ENCODE measurements at regions not wholly inside any gene's neighbourhood (a gene's known extent, or its start where the extent isn't known, plus 50 kb on each side); places are given as distances from the start of the nearest gene placed in this dataset.
"Not testable (repeated sequence)": the region's sequence is repeated elsewhere in the genome, so short reads cannot be mapped to it uniquely, and the experiment has no call there.

DNA sequence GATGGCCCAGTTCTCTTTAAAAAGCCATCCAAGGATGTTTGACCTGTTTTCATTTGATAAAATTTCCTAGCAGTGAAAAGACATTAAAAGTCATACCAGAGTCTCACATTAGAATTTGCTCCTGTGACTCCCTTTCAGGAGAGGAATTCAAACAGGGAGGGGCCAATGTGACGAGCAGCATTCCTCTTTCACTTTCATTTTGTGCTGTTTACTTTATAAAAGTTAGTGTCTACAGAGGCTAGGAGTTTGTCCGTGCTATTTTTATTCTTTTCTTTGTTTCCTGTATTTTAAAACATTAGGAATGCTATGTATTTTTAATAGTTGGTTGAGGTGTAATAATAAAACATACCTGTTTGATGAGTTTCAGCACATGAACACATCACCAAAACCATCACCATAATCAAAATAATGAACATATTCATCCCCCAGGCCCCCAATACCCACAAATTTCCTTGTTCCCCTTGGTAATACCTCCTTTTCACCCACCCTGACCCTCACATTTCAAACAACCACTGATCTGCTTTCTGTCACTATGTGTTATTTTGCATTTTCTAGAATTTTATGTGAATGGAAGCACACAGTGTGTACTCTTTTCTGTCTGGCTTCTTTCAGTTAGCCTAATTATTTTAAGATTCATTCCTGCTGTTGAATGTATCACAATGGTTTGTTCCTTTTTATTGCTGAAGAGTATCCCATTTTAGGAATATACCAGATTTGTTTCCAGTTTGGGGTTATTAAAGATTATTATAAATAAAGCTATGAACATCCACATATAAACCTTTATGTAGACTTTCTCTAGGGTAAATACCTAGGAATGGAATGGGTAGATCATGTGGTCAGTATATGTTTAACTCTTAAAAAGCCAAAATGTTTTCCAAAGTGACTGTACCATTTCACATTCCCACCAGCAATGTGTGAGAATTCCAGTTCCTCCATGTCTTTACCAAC, 129.5 kb downstream of the TENT5C start:
- Histone ChIP-seq H3K36me3 (replicated peaks in 1 of 2; ENCODE audit: insufficient read depth in 1 of 2, low read depth in 2 of 2) (no peaks in the 10 kb centered on the region), H3K9me3 (no peaks in the 10 kb centered on the region), H3K27me3 (no peaks in the 10 kb centered on the region), H3K27ac (peak overlapping the region in 3 of 4 donors; percentile 24 to 58 (median 31)), H3K4me1 (peaks cover 63% of the 10 kb centered on the region), H3K4me3 (no peak overlapping the region)
- peak; percentile 62 for ATAC-seq
- no peak for TF ChIP-seq POLR2A (IDR thresholded peaks at IDR 0.05)
- TF ChIP-seq, protein P1, sequence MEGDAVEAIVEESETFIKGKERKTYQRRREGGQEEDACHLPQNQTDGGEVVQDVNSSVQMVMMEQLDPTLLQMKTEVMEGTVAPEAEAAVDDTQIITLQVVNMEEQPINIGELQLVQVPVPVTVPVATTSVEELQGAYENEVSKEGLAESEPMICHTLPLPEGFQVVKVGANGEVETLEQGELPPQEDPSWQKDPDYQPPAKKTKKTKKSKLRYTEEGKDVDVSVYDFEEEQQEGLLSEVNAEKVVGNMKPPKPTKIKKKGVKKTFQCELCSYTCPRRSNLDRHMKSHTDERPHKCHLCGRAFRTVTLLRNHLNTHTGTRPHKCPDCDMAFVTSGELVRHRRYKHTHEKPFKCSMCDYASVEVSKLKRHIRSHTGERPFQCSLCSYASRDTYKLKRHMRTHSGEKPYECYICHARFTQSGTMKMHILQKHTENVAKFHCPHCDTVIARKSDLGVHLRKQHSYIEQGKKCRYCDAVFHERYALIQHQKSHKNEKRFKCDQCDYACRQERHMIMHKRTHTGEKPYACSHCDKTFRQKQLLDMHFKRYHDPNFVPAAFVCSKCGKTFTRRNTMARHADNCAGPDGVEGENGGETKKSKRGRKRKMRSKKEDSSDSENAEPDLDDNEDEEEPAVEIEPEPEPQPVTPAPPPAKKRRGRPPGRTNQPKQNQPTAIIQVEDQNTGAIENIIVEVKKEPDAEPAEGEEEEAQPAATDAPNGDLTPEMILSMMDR (IDR thresholded peaks at IDR 0.05): no peak
- DNase-seq: peak in 3 of 4 donors; percentile 35 to 58 (median 52)
- WGBS, 2 donors: 3 to 7% methylated on average over 2 of the region's 2 CpGs
- intact Hi-C loops (cut with DNase I): no loop called here

GRCh38 chr1:117739504-117739903, 133.7 kb downstream of the TENT5C start:
- WGBS, 2 donors: 49 to 72% methylated on average over 1 of the region's 1 CpG
- peak overlapping the region; percentile 13 to 79 (median 68) for H3K27ac ChIP-seq
- H3K4me3 ChIP-seq: no peak overlapping the region
- no peaks in the 10 kb centered on the region for H3K36me3 ChIP-seq (replicated peaks in 1 of 2; ENCODE audit: insufficient read depth in 1 of 2, low read depth in 2 of 2)
- no peaks in the 10 kb centered on the region for H3K9me3 ChIP-seq
- intact Hi-C loops (cut with DNase I): no loop called here
- H3K4me1 ChIP-seq: peaks cover 41% of the 10 kb centered on the region
- no peaks in the 10 kb centered on the region for H3K27me3 ChIP-seq
- no peak for TF ChIP-seq POLR2A (IDR thresholded peaks at IDR 0.05)
- TF ChIP-seq, protein P1 (IDR thresholded peaks at IDR 0.05): no peak
- DNase-seq (no peak), ATAC-seq (peak; percentile 31)

GRCh38 chr1:117740496-117740895, 134.6 kb downstream of the TENT5C start:
- 12 to 15% methylated on average over 3 of the region's 3 CpGs for WGBS, 2 donors
- peaks cover 31% of the 10 kb centered on the region for H3K4me1 ChIP-seq
- intact Hi-C loops (cut with DNase I): loop anchor here (10.0 kb wide), 1 partner anchor 56 kb away; no protein-coding TSS in a partner anchor
- H3K4me3 ChIP-seq: no peak overlapping the region
- H3K36me3 ChIP-seq (replicated peaks in 1 of 2; ENCODE audit: insufficient read depth in 1 of 2, low read depth in 2 of 2): no peaks in the 10 kb centered on the region
- TF ChIP-seq POLR2A (IDR thresholded peaks at IDR 0.05): no peak
- TF ChIP-seq, protein P1 (IDR thresholded peaks at IDR 0.05): no peak
- no peaks in the 10 kb centered on the region for H3K27me3 ChIP-seq
- H3K27ac ChIP-seq: peak overlapping the region; percentile 58 to 79 (median 68)
- DNase-seq (peak; percentile 82 to 93 (median 88)), ATAC-seq (peak; percentile 98)
- H3K9me3 ChIP-seq: no peaks in the 10 kb centered on the region

DNA sequence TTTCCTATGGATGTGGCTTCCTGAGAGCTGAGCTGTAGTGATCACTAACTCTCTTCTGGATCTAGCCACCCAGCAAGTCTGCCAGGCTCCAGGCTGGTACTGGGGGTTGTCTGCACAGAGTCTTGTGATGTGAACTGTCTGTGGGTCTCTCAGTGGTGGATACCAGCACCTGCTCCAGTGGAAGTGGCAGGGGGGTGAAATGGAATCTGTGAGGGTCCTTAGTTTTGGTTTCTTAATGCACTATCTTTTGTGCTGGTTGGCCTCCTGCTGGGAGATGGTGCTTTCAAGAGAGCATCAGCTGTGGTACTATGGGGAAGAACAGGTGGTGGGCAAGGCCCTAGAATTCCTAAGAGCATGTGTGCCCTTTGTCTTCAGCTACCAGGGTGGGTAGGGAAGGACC, 140.7 kb downstream of the TENT5C start:
- not testable (repeated sequence) for DNase-seq; H3K4me3 ChIP-seq; H3K9me3 ChIP-seq; H3K27me3 ChIP-seq; ATAC-seq; H3K4me1 ChIP-seq; H3K36me3 ChIP-seq (replicated peaks in 1 of 2; ENCODE audit: insufficient read depth in 1 of 2, low read depth in 2 of 2); H3K27ac ChIP-seq
- intact Hi-C loops (cut with DNase I): loop anchor here (10.0 kb wide), 1 partner anchor 62 kb away; no protein-coding TSS in a partner anchor

DNA sequence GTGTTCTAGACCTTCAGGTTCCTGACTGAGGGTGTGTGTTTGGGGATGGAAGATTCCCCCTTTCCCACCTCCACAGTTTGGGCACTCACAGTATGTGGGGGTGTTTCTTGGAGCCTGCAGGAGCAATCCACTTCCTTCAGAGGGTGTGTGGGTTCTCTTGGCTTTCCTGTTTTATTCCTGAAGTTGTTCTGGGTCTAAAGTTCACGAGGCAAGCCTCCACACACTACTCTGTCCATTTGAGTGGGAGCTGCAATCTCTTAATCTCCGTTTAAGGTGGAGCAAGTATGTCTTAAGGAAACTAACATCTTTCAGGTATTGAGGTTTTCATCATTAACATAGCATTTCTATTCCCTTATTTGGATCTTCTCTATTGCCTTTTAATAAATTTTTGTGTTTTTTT, 141.8 kb downstream of the TENT5C start:
- no peak for DNase-seq
- H3K4me3 ChIP-seq: no peak overlapping the region
- H3K9me3 ChIP-seq: peaks cover 0 to 8% (median 0%) of the 10 kb centered on the region in 3 donors
- H3K27ac ChIP-seq: no peak overlapping the region
- peaks cover 17% of the 10 kb centered on the region for H3K4me1 ChIP-seq
- no peaks in the 10 kb centered on the region for H3K36me3 ChIP-seq (replicated peaks in 1 of 2; ENCODE audit: insufficient read depth in 1 of 2, low read depth in 2 of 2)
- intact Hi-C loops (cut with DNase I): loop anchor here (10.0 kb wide), 1 partner anchor 63 kb away; no protein-coding TSS in a partner anchor
- WGBS, 2 donors: 72 to 89% methylated on average over 2 of the region's 2 CpGs
- no peaks in the 10 kb centered on the region for H3K27me3 ChIP-seq
- ATAC-seq: no peak
- TF ChIP-seq POLR2A (IDR thresholded peaks at IDR 0.05): no peak
- TF ChIP-seq, protein P1 (IDR thresholded peaks at IDR 0.05): no peak

All from body of pancreas (tissue), 4 donors.